Keratinocyte (primary cell): ENCODE measurements at regions not wholly inside any gene's neighbourhood (a gene's known extent, or its start where the extent isn't known, plus 50 kb on each side); places are given as distances from the start of the nearest gene placed in this dataset.

ENCODE experiments used
- DNase-seq: peaks from one replicate; pipeline ENCODE4 v3.0.0-alpha.2; 2011; ENCODE audit warnings: low read depth, missing footprints, low spot score
- FAIRE-seq: peaks from 2 replicates; lab custom pipeline; 2011; peaks lifted over from hg19 to GRCh38; lab: Jason Lieb, UNC
- H2AFZ ChIP-seq: 2 replicates; pipeline ENCODE4 v1.6.0; 2012; ENCODE audit warnings: low read length, control low read depth, inconsistent platforms; ENCODE audit not compliant: control insufficient read depth
- H3K27ac ChIP-seq: 2 replicates; pipeline ENCODE4 v1.5.1; 2011; ENCODE audit warnings: low read length; ENCODE audit not compliant: control insufficient read depth, insufficient read depth
- H3K27me3 ChIP-seq: 3 replicates; pipeline ENCODE4 v1.6.0; 2011; ENCODE audit warnings: low read length; ENCODE audit not compliant: control insufficient read depth, insufficient read depth; ENCODE audit errors: extremely low read depth
- H3K36me3 ChIP-seq, 2 experiments: 2 replicates in 1 of 2; 3 replicates in 1 of 2; pipeline ENCODE4 v1.5.1; 2011; ENCODE audit warnings: low read length in 2 of 2, mild to moderate bottlenecking in 1 of 2; ENCODE audit not compliant: control insufficient read depth in 2 of 2, insufficient read depth in 2 of 2; ENCODE audit errors: extremely low read depth in 1 of 2
- H3K4me1 ChIP-seq: 3 replicates; pipeline ENCODE4 v1.5.1; 2011; ENCODE audit warnings: low read length; ENCODE audit not compliant: control insufficient read depth, insufficient read depth; ENCODE audit errors: extremely low read depth
- H3K4me2 ChIP-seq: 3 replicates; pipeline ENCODE4 v1.6.0; 2011; ENCODE audit warnings: low read depth, low read length; ENCODE audit not compliant: control insufficient read depth, insufficient read depth; ENCODE audit errors: extremely low read depth
- H3K4me3 ChIP-seq, 3 experiments: fragments of 200-600 bp in 1 of 3; sonication (generic) in 1 of 3; 2 replicates in 2 of 3; 3 replicates in 1 of 3; pipeline ENCODE4 v1.5.1; 2011 to 2016; ENCODE audit warnings: low read length in 3 of 3, mild to moderate bottlenecking in 3 of 3, control low read depth in 2 of 3, inconsistent platforms in 1 of 3, low read depth in 1 of 3, mixed read lengths in 1 of 3, mixed run types in 1 of 3, moderate library complexity in 1 of 3; ENCODE audit not compliant: control insufficient read depth in 2 of 3, insufficient read depth in 2 of 3; ENCODE audit errors: extremely low read depth in 1 of 3
- H3K79me2 ChIP-seq: 2 replicates; pipeline ENCODE4 v1.6.0; 2012; ENCODE audit warnings: low read length; ENCODE audit not compliant: control insufficient read depth, insufficient read depth
- H3K9ac ChIP-seq: 3 replicates; pipeline ENCODE4 v1.6.0; 2011; ENCODE audit warnings: low read length; ENCODE audit not compliant: control insufficient read depth, insufficient read depth; ENCODE audit errors: extremely low read depth
- H3K9me1 ChIP-seq: 3 replicates; pipeline ENCODE4 v1.6.0; 2011; ENCODE audit warnings: low read length; ENCODE audit not compliant: control insufficient read depth, insufficient read depth; ENCODE audit errors: extremely low read depth
- H3K9me3 ChIP-seq: 2 replicates; pipeline ENCODE4 v1.5.1; 2012; ENCODE audit warnings: low read depth, low read length; ENCODE audit not compliant: control insufficient read depth
- H4K20me1 ChIP-seq: 3 replicates; pipeline ENCODE4 v1.6.0; 2011; ENCODE audit warnings: low read length; ENCODE audit not compliant: control insufficient read depth, insufficient read depth; ENCODE audit errors: extremely low read depth
- EZH2 ChIP-seq: IDR thresholded peaks from one replicate; pipeline ENCODE4 v1.6.1; 2012; ENCODE audit warnings: inconsistent platforms, mild to moderate bottlenecking, low read length, moderate library complexity
- dilution Hi-C: fragments of 300-500 bp; cut with MboI; formaldehyde crosslinking; loops from one replicate; pipeline ENCODE4 v1.7.0; 2020; ENCODE audit warnings: low sequenced_read_pairs; ENCODE audit not compliant: extremely low pct_ligation_motif_present
- TF ChIP-seq, protein P1 (sequence below), 3 experiments: IDR thresholded peaks in 1 of 3; conservative IDR thresholded peaks in 1 of 3; optimal IDR thresholded peaks in 1 of 3; 2 replicates in 2 of 3; 3 replicates in 1 of 3; pipeline versions ENCODE3 to v1.5.1; 2011; ENCODE audit warnings: low read length in 3 of 3, mild to moderate bottlenecking in 3 of 3, moderate library complexity in 2 of 3, control low read depth in 1 of 3, inconsistent platforms in 1 of 3; ENCODE audit not compliant: insufficient read depth in 2 of 3; ENCODE audit errors: extremely low read depth in 1 of 3

DNA sequence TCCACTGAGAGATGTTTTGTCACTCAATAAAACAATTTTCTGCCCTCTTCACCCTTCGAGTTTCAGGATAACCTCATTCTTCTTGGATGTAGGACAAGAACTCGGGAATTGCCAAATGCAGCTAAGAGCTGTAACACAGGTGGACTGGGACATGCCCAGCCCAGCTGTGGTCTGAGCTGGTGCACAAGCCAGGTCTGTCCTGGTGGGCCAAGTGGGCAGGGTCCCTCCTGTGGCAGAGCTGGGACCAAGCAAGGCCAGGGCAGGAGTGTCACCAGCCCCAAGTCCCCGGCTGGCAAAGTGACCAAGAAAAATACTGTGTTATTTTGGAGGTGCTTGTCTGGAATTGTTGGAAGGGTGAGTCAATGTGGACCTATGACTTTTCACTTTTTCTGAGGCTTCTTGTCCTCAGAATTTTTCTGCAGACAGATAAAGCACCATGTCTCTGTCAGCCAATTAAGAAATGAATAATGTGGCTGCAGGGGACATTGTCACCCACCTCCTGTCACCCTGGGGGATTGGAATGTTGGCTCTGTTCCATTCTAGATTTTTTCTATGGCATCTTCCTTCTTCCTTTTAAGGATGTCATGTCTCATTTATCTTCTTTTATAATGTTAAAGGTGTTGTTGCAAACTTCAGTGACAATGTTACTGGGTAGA is 645.2 kb upstream of the EPHA6 start:
- no peaks in the 10 kb centered on the region for H3K9me3 ChIP-seq
- no peak for FAIRE-seq
- no peaks in the 10 kb centered on the region for H3K9me1 ChIP-seq
- H2AFZ ChIP-seq, result no peak overlapping the region
- no peak for DNase-seq
- H3K4me3 ChIP-seq, result no peak overlapping the region
- H3K4me1 ChIP-seq, result no peaks in the 10 kb centered on the region
- H4K20me1 ChIP-seq, result no peaks in the 10 kb centered on the region
- no peak overlapping the region for H3K4me2 ChIP-seq
- no peak overlapping the region for H3K9ac ChIP-seq
- no peaks in the 10 kb centered on the region for H3K79me2 ChIP-seq
- no peaks in the 10 kb centered on the region for H3K27me3 ChIP-seq
- dilution Hi-C loops, result no loop called here
- TF ChIP-seq EZH2, result no peak
- TF ChIP-seq, protein P1, sequence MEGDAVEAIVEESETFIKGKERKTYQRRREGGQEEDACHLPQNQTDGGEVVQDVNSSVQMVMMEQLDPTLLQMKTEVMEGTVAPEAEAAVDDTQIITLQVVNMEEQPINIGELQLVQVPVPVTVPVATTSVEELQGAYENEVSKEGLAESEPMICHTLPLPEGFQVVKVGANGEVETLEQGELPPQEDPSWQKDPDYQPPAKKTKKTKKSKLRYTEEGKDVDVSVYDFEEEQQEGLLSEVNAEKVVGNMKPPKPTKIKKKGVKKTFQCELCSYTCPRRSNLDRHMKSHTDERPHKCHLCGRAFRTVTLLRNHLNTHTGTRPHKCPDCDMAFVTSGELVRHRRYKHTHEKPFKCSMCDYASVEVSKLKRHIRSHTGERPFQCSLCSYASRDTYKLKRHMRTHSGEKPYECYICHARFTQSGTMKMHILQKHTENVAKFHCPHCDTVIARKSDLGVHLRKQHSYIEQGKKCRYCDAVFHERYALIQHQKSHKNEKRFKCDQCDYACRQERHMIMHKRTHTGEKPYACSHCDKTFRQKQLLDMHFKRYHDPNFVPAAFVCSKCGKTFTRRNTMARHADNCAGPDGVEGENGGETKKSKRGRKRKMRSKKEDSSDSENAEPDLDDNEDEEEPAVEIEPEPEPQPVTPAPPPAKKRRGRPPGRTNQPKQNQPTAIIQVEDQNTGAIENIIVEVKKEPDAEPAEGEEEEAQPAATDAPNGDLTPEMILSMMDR (optimal IDR thresholded peaks at IDR 0.05 in 1 of 3, IDR thresholded peaks at IDR 0.05 in 1 of 3, conservative IDR thresholded peaks at IDR 0.05 in 1 of 3; ENCODE audit: extremely low read depth in 1 of 3, insufficient read depth in 2 of 3, low read length in 3 of 3), result no peak
- H3K36me3 ChIP-seq, result no peaks in the 10 kb centered on the region
- no peak overlapping the region for H3K27ac ChIP-seq

DNA sequence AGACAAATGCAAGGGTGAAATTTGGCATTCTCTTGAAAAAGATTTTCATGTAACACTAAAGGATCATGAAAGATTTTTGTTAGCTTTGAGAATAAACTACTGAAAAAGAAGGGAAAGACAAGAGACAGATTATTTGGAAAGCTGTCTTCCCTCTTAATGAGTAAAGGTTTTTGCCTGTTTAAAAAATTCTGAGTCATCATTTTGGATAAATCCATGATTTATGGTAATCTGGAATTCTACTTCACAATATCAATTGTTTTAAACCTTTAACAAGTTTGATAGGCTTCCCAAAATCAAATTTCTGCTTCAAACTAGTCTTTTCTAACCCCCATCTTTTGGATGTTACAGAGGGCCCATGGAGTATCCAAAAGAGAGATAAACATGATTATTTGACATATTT is 641.5 kb upstream of the EPHA6 start:
- DNase-seq (no peak), FAIRE-seq (no peak)
- Histone ChIP-seq H3K4me1 (no peaks in the 10 kb centered on the region), H4K20me1 (no peaks in the 10 kb centered on the region), H3K9ac (no peak overlapping the region), H3K4me3 (no peak overlapping the region), H3K36me3 (no peaks in the 10 kb centered on the region), H3K27ac (no peak overlapping the region), H3K9me1 (no peaks in the 10 kb centered on the region), H3K27me3 (no peaks in the 10 kb centered on the region), H3K79me2 (no peaks in the 10 kb centered on the region), H2AFZ (no peak overlapping the region), H3K4me2 (no peak overlapping the region), H3K9me3 (no peaks in the 10 kb centered on the region)
- dilution Hi-C loops, result no loop called here
- TF ChIP-seq, protein P1 (optimal IDR thresholded peaks at IDR 0.05 in 1 of 3, IDR thresholded peaks at IDR 0.05 in 1 of 3, conservative IDR thresholded peaks at IDR 0.05 in 1 of 3; ENCODE audit: extremely low read depth in 1 of 3, insufficient read depth in 2 of 3, low read length in 3 of 3), result no peak
- no peak for TF ChIP-seq EZH2
